ENCODE measurements at regions not wholly inside any gene's neighbourhood (a gene's known extent, or its start where the extent isn't known, plus 50 kb on each side); places are given as distances from the start of the nearest gene placed in this dataset.
A peak's percentile ranks its signal among the peaks of the same experiment; 100 is the strongest.

DNA sequence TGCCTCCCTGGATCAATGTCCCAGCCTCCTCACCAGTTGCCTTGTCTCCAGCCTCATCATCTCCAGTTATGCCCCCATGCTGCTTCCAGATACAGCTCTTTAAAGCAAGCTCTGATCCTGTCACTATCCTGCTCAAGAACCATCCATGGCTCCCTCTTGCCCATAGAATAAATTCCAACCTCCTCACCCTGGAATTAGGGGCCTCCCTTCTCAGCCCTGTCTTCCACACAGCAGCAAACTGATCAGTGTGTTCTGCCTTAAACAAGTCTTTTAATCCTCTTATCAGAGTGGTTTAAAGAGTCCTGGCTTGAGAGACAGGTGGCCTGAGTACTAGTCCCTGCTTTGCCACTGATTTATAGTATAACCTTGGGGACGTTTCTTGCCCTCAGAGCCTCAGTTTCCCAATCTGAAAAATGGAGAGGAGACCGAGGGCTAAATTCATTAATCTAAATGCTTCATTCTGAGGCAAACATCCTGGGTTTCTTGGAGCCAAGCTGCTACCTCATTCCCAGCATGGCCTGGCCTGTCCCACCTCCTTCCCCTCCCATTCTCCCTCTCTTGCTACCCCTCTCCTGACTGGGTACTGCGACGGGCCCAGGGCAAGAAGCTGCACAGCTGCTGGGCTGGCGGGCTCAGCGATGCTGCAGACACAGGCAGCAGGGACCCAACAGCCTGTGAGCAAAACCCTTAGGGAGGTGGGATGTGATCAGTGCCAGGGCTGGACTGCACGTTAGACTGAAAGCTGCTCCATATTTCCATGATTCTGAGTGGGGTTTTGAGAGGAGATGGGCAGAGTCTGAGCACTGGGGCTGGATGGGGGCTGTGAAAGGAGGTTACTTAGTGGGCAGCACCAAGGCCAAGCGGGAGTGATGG, 221.4 kb downstream of the PTPRU start:
- no peak for DNase-seq (ENCODE audit: low read depth, low spot score)

DNA sequence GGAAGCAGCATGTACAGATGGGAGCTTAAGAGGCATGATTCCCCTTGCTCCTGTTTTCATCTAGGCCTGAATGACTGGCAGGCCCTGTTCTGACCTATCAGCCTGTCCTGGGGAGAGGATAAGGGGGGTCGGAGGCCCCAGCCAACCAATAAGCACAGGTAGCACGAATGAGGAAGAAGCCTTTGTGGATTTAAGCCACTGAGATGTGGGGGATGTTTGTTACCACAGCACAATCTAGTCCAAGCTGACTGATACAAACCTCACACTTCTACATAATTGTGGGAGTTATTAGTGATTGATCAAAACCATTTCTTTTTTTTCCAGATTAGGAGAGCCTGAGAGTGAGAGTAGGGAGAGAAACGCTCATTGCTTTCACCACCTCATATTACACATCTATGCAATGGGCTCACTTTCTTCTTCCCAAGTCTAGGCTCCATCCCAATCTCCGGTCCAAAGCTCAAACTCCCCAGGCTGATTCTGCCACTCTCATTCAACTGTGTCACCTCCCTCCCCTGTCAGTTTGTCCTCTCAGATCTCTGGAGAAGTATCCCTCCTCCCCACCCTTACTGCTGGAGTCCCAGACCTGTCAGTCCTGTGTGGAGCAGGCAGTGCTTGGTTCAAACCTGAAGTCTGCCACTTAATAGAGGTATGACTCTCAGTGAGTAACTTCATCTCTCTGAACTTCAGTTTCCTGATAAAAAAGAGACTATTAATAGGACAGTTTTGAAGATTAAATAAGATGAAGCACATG, 220.5 kb downstream of the PTPRU start:
- DNase-seq (ENCODE audit: low read depth, low spot score) = no peak

DNA sequence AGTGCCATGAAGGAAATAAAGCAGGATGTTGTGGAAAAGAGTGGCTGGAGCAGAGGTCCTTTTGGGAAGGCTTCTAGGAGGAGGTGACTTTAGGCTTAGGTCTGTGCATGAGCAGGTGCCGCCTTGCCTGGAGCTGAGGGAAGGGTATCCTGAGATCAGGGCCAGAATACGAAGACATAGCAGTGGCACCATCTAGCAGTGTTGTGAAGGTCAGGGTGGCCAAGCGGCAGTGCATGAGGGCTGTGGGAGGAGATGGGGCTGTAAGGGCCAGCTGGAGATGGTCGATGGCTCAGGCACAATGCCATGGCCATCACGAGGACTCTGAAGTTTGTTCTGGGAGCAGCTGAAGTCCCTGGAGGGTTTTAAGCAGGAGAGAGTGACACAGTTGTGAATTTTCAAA, 219.5 kb downstream of the PTPRU start:
- no peak for DNase-seq (ENCODE audit: low read depth, low spot score)

DNA sequence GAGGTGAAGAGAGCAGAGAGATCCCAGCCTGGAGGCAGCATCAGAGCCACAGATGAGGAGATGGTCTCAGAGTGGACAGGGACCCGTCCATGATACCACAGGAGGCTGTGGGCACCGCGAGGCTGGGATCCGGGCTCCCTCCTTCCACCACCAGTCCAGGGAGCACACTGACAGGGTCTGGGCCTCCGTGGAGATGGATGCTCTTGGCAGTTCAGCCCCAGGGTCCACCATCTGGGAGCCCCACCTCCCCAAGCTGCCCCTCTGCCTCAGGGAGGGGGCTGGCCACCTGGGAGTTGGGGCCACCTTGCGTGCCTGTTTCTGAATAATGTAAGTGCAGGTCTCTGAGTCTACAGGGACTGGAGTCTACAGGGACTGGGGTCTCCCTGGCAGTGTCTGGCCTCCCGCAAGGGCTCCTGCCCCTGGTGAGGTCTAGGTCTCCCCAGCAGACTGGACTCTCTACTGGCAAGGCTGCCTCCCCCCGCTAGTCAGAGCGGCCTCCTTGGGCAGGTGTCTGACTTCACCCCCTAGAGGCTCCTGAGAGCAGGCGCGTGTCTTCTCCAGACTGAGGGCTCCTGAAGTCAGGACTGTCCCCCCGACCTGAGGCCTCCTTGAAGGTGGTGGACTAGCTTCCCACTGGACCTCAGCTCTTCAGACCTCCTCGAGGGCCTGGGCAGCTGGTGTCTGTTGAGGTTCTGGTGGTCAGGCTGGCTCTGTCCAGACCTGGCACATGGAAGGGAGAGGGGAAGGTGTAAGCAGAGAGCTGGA, 218.5 kb downstream of the PTPRU start:
- DNase-seq (ENCODE audit: low read depth, low spot score) = no peak

DNA sequence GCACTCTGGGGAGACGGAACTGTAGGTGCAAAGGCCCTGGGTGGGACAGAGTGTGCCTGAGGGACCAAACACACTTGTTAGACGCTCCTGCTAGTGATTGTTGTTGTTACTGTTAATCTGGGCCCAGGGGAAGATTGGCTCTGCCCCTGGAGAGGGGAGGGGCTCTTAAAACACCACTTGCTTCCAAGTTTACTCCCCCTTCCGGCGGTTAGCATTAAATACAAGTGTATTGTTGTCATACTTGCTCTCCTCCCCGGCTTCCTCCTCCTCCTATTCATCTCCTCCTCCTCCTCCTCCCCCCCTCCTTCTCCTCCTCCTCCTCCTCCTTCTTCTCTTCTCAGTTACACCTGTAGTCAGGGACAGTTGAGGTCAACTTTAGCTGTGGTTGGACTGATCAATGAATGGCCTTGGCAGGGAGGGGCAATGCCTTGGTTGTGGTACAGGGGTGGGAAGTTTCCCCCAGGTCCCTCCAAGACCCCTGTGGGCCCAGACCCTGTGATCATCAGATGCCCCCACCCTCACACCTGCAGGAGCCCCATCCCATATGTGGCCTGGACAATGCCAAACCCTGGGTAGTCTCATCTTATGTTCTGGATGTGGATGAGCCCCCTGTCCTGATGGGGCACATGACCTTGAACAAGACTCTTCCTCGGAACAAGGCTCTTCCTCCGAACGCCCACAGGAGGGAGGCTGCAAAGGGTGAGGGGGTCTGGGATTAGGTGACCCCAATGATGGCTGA, 217.3 kb downstream of the PTPRU start:
- DNase-seq (ENCODE audit: low read depth, low spot score) = peak; percentile 87

DNA sequence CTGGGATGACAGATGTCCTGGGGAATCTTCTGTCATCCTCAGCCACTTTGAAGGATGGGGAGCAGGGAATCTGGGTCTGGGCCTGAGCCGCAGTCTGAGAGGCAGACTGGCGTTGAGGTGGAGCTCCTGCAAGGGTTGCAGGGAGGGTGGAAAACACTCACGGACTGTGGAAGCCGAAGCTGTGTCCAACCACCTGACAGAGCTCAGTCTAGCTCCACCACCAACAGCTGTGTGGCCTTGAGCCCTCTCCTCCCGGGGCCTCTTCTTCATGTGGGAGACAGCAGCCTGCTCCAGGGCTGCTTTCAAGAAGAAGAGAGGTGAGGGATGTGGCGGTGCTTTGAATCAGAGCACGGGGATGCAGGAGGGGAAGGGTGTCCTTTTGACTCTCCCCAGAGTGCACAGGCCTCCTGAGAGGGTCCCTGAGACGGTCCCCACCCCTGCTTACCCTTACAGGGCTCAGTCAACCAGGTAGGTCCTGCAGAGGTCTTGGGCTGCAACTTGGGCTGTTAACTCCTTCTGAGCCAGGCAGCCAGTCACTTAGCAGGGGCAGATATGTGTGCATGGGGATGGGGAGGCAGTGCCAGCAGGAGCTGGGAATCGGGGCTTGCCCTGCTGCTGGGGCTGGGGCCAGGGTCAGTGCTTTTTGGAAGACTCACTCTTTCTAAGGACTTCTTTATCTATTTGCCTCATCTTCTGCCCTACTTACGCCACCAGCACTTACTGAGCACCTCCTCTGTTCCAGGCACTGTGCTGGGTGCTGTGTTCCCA, 216.3 kb downstream of the PTPRU start:
- no peak for DNase-seq (ENCODE audit: low read depth, low spot score)

DNA sequence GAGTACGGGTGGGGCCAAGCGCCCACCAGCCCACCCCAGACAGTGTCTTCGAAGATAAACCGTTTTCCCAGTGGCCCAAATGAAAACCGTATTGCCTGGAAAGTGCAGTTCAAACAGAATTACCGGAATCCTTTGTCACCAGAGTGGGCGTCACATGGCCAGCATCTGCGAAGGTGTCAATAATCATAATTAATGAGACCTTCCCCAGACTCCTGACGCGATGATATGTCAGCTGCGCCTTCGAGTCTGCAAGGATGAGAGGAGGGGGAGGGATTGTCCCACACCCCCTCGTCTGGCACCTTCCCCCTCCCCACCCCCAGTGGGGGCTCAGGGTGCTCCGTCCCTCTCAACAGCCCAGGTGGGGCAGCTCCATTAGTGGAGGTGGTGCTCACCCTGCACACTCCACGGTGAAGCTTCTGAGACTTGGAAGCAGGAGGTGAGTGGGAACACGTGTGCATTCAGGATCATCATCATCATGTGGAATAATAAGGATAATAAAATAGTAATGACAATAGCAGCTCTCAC, 215.1 kb downstream of the PTPRU start:
- DNase-seq (ENCODE audit: low read depth, low spot score) = no peak

DNA sequence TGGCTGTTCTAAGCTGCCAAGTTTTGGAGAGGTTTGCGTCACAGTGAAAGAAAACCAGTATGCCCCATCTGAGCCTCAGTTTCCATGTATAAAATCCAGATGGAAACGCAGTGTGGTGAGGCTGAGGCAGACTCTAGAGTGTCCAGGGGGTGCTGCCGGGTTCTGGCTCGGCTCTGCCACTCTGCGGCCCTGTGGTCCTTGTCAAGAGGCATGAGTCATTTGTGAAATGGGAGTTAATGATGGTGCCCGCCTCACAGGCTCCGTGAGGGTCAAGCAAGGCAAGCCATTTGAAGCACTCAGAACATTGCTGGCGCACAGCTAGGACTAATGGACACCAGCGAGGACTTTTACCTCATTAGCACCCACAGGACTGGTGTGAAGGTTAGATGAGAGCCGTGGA, 214.3 kb downstream of the PTPRU start:
- DNase-seq (ENCODE audit: low read depth, low spot score) = no peak

DNA sequence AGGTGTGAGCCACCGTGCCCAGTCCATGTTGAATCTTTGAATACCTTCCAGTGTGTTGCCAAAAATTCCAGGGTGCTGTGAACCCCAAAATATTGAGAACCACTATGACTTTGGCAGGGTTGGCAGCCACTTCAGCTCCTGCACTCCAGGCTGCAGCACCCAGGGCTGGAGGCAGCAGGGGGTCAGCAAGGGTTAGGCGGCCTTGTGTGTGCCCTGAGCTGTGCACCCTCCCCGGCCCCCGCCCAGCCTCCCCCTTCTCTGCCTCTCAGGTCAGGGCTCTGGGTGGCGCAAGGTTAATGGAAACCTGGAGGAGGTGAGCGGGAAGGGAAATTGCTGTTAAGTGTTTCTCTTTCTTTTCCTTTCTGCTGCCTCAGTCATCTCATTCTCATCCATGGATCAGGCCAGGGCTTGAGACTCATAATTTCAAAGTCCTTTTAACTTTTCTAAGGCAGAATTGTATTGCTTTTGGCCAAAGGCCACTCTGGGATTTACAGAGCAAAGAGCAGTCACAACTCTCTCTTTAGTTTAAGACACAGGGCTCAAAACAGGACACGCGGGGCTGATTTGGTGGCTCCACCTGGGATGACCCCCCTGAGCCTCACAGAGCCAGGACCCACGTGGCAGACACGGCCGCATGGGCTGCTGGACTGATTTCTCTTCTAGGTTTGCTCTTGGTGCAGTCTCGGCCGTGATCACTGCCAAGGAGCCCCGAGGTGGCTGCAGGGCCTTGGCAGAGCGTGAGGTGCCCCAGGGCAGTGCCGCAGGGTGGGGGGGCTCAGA, 212.3 kb downstream of the PTPRU start:
- DNase-seq (ENCODE audit: low read depth, low spot score) = no peak

DNA sequence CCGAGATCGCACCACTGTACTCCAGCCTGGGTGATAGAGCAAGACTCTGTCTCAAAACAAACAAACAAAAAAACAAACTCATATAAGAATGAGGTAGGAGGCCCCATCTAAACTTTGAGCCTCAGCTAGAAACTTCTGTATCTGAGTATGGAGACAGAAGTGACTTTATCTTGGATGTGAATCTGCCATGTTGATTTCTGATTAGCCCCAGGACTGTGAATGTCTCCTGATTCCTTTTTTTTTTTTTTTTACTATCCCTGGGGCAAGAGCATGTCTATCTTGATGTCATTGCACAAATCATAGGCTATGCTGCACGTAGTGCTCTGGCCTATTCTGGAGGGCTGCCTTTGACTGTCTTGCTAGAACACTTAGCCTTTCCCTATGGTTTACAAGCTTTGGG, 211.0 kb downstream of the PTPRU start:
- no peak for DNase-seq (ENCODE audit: low read depth, low spot score)

DNA sequence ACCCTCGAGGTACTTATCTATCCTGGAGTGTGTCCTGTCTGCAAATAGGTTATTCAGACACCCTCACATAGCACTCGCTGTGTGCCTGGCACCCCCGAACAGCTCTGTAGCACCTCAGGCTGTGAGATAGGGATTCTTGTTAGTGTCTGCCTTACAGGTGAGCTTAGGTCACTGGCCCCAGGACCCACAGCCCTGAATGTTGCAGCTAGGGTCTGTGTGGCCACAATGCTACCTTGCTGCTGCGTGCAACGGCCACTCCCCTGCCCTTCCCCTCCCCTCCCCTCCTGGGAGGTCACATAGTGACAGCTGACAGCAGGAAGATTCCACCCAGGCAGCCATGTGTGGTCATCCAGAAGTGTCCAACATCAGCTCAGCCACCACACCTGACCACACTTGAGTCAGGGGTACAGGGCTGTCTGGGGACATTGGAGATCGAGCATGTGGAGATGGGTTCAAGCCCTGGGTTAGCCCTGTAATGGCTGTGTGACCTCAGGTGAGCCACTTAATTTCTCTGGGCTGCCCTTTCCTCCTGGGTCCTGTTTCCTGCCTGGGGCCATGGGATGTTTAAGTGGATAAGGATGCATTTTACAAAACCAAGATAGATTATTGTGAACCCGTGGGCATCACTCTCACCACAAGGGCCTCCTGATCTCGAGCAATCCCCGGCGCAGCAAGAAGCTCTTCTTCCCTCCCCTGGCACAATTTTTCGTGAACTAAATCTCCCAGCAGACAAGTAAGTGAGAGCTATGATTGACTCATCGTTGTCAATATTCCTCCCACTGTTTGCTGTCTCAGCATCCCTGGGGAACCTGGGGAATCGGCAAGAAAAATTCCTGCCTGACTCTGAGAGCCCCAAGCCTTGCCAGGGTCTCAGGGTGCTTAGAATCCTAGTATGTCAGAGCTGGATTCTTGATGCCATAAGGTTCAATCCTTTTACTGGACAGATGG, 208.7 kb downstream of the PTPRU start:
- DNase-seq (ENCODE audit: low read depth, low spot score) = no peak

DNA sequence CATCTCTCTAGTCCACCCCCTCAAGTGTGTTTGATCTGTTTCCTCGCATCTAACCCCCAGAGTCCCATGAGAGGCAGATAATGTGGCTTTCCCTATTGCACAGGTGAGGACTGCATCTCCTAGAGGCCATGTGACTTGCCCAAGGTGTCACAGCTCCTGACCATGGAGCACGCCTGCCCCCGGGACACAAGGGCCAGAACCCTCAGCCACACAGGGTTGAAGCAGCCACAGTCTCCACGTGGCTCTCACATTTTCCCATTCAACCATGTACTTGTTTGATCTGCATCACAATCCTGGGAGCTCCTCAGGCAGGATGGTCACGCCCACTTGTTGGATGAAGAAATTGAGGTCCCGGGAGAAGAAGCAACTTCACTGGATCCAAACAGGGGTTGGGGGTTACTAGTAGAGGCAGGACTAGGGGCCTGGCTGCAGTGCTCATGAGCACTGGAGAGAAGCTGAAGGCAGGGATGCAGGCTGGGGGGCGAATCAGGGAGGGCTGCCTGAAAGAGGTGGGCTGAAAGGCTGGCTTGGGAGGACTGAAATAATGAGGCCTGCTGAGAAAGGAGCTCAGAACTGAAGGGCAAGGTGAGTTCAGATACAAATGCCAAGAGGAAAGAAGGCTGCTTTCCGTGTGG, 207.9 kb downstream of the PTPRU start:
- no peak for DNase-seq (ENCODE audit: low read depth, low spot score)

DNA sequence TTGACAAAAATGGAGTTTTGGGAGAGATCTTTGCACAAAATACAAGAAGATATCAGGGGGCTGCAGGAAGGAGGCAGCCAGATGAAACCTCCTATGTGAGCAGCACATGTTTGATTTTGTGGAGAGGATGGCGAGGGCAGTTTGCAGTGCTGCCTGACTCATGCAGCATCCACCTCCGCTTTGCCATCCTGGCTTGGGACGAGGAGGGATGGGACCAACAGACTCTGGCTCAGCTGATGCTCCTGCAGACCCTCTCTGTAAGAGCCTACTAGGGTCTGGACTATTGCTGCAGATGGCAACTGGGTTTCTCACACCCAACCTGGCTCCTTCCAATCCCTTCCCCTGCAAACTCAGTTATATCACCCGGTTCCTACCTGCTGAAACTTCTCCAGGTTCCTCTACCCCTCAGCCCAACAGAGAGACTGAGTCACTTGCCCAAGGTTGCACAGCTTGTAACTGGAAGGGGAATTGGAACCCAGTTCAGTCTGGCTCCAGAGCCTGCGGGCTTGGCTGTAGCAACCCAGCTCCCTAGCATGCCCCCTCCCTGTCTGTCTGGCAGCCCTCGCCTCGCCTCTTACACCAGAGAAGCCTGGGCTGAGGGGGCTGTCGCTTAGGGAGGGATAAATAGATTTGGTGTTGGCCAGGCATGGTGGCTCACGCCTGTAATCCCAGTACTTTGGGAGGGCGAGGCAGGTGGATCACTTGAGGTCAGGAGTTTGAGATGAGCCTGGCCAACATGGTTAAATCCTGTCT, 205.8 kb downstream of the PTPRU start:
- no peak for DNase-seq (ENCODE audit: low read depth, low spot score)

DNA sequence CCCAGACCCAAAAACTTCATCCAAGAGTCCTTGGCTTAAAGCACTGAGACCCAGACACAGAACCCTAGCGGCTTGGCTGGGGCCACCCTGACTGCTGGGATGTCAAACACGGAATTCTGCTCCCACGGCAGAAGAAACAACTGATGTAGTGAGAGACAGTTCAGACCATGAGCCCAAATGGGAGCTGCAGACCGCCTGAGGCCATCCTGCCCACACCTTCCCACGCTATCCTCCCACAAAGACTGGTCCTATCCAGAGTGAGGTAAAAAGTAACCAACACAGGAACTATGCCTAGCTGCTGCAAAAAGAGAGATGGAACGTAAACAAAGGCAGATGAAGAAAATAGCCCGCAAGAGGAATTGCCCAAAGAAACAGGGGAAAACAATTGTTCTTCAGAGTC, 203.3 kb downstream of the PTPRU start:
- DNase-seq (ENCODE audit: low read depth, low spot score) = peak; percentile 40

DNA sequence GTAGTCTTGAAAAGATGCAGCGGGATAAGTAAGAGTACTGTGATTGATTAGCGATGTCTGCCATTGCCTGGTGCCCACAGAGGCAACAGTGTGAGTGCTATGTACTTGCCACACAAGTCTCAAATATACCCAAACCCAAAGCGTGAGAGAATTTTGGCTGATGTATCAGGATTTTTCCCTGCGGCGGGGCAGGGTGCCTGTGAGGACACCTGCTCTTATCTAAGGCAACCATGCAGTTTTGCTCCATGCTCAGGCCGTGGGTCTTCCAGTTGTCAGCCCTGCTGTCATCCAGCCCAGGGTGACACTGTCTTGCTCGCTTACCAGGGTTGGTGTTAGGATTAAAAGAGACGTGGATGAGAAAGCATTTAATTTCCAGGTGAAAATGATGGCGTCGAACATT, 202.7 kb downstream of the PTPRU start:
- DNase-seq (ENCODE audit: low read depth, low spot score) = no peak

DNA sequence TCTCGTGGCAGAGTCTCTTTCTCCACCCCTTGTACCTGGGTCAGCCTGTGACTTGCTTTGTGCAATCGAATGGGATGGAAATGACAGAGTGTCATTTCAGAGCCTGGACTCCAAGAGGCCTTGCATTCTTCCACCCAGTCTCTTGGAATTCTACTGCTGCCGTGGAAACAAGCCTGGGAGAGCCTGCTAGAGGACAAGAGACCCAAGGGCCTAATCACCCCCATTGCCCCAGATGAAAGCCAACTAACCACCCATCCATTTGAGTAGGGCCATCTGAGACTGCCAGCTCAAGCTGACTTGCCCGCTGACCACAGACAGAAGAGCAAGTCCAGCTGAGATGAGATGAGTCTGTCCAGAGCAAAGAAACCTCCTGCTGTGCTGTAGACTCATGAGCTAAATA, 201.6 kb downstream of the PTPRU start:
- no peak for DNase-seq (ENCODE audit: low read depth, low spot score)

DNA sequence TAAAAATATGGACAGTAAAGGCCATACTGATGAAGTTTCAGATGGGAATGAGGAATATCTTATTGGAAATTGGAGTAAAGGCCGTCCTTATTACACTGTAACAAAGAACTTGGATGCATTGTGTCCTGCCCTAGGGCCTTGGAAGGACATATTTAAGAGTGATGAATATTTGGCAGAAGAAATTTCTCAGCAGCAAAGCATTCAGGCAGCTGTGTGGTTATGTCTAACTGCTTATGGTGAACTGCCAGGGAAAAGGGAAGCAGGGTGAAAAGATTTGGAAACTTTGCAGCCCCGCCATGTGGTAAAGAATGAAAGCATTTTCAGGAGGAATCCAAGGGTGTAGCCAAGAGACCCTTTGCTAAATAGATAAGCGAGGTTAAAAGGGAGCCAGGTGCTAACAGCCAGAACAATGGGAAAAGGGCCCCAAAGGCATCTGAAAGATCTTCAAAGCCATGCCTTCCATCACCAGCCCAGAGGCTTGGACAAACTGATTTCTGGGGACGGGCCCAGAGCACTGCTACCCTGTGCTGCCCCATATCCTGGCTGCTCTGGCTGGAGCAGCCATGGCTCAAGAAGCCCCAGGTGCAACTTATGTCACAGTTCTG, 200.0 kb downstream of the PTPRU start:
- DNase-seq (ENCODE audit: low read depth, low spot score) = peak; percentile 20
